ENCODE measurements at regions not wholly inside any gene's neighbourhood (a gene's known extent, or its start where the extent isn't known, plus 50 kb on each side); places are given as distances from the start of the nearest gene placed in this dataset.

- H3K36me3 ChIP-seq (ENCODE audit: insufficient read depth): no peaks in the 10 kb centered on the region
- H2AFZ ChIP-seq (ENCODE audit: low read depth): no peak overlapping the region
- no peak overlapping the region for H3K4me2 ChIP-seq
- no peak overlapping the region for H3K4me3 ChIP-seq (IDR thresholded peaks at IDR 0.05; ENCODE audit: insufficient read depth, low read depth, low read length)
- TF ChIP-seq CTCF (conservative IDR thresholded peaks at IDR 0.05; ENCODE audit: low read depth, low read length): no peak
- H4K20me1 ChIP-seq (ENCODE audit: insufficient read depth): no peaks in the 10 kb centered on the region
- H3K9ac ChIP-seq: no peak overlapping the region
- no peaks in the 10 kb centered on the region for H3K27me3 ChIP-seq (ENCODE audit: insufficient read depth, low read depth)
- no peaks in the 10 kb centered on the region for H3K79me2 ChIP-seq (ENCODE audit: insufficient read depth, low read depth)
- H3K27ac ChIP-seq: no peak overlapping the region
- H3K4me1 ChIP-seq (ENCODE audit: low read depth, poor library complexity, severe bottlenecking): peaks cover 99% of the 10 kb centered on the region
These were observed 126.5 kb upstream of the CCND2 start for GRCh38 chr12:4147031-4147481.

- Histone ChIP-seq H3K27ac (no peak overlapping the region), H3K4me2 (no peak overlapping the region; the same call in 1 of the 2 replicates), H3K79me2 (ENCODE audit: insufficient read depth, low read depth) (no peaks in the 10 kb centered on the region), H3K9ac (no peak overlapping the region), H3K27me3 (ENCODE audit: insufficient read depth, low read depth) (no peaks in the 10 kb centered on the region), H4K20me1 (ENCODE audit: insufficient read depth) (no peaks in the 10 kb centered on the region), H3K4me3 (IDR thresholded peaks at IDR 0.05; ENCODE audit: insufficient read depth, low read depth, low read length) (no peak overlapping the region), H2AFZ (ENCODE audit: low read depth) (no peak overlapping the region), H3K4me1 (ENCODE audit: low read depth, poor library complexity, severe bottlenecking) (peaks cover 99% of the 10 kb centered on the region), H3K36me3 (ENCODE audit: insufficient read depth) (no peaks in the 10 kb centered on the region)
- no peak for TF ChIP-seq CTCF (conservative IDR thresholded peaks at IDR 0.05; ENCODE audit: low read depth, low read length)
These were observed 127.3 kb upstream of the CCND2 start for GRCh38 chr12:4145990-4146859.

- Histone ChIP-seq H3K9ac (no peak overlapping the region), H3K4me3 (IDR thresholded peaks at IDR 0.05; ENCODE audit: insufficient read depth, low read depth, low read length) (no peak overlapping the region)
- TF ChIP-seq CTCF (conservative IDR thresholded peaks at IDR 0.05; ENCODE audit: low read depth, low read length): no peak
These were observed 128.9 kb upstream of the CCND2 start for GRCh38 chr12:4144676-4145075.

GRCh38 chr12:4143896-4144295 is 129.7 kb upstream of the CCND2 start:
- Histone ChIP-seq H2AFZ (ENCODE audit: low read depth) (no peak overlapping the region), H3K27ac (no peak overlapping the region), H3K4me3 (IDR thresholded peaks at IDR 0.05; ENCODE audit: insufficient read depth, low read depth, low read length) (no peak overlapping the region), H3K79me2 (ENCODE audit: insufficient read depth, low read depth) (no peaks in the 10 kb centered on the region), H3K36me3 (ENCODE audit: insufficient read depth) (no peaks in the 10 kb centered on the region), H3K27me3 (ENCODE audit: insufficient read depth, low read depth) (no peaks in the 10 kb centered on the region), H3K9ac (no peak overlapping the region), H4K20me1 (ENCODE audit: insufficient read depth) (no peaks in the 10 kb centered on the region), H3K4me2 (no peak overlapping the region), H3K4me1 (ENCODE audit: low read depth, poor library complexity, severe bottlenecking) (peaks cover 90% of the 10 kb centered on the region)
- TF ChIP-seq CTCF (conservative IDR thresholded peaks at IDR 0.05; ENCODE audit: low read depth, low read length): no peak

More at GRCh38 chr12:4144676-4145075, 128.9 kb upstream of the CCND2 start:
- no peak overlapping the region for H3K27ac ChIP-seq
- no peaks in the 10 kb centered on the region for H3K27me3 ChIP-seq (ENCODE audit: insufficient read depth, low read depth)
- no peak overlapping the region for H2AFZ ChIP-seq (ENCODE audit: low read depth)
- peaks cover 97% of the 10 kb centered on the region for H3K4me1 ChIP-seq (ENCODE audit: low read depth, poor library complexity, severe bottlenecking)
- no peaks in the 10 kb centered on the region for H4K20me1 ChIP-seq (ENCODE audit: insufficient read depth)
- no peaks in the 10 kb centered on the region for H3K36me3 ChIP-seq (ENCODE audit: insufficient read depth)
- H3K79me2 ChIP-seq (ENCODE audit: insufficient read depth, low read depth): no peaks in the 10 kb centered on the region
- H3K4me2 ChIP-seq: no peak overlapping the region

Data from KMS-11 (cell line).